H9 (cell line): ENCODE measurements at regions not wholly inside any gene's neighbourhood (a gene's known extent, or its start where the extent isn't known, plus 50 kb on each side); places are given as distances from the start of the nearest gene placed in this dataset.

Experiments
- DNase-seq: peaks from one replicate; pipeline ENCODE4 v3.0.0-alpha.2; 2017
- H2AFZ ChIP-seq: one replicate; pipeline ENCODE4 v1.6.1; 2013; ENCODE audit warnings: mild to moderate bottlenecking, low read length, control low read depth, moderate library complexity
- H2AK5ac ChIP-seq: 2 replicates; pipeline ENCODE4 v1.6.1; 2013; ENCODE audit warnings: low read length, control low read depth, mixed read lengths; ENCODE audit not compliant: insufficient read length
- H2BK120ac ChIP-seq: one replicate; pipeline ENCODE4 v1.6.1; 2013; ENCODE audit warnings: low read depth, mild to moderate bottlenecking, low read length, control low read depth, inconsistent platforms; ENCODE audit not compliant: poor library complexity, severe bottlenecking
- H2BK12ac ChIP-seq: 2 replicates; pipeline ENCODE4 v1.6.1; 2013; ENCODE audit warnings: low read length, control low read depth, mixed read lengths, low read depth; ENCODE audit not compliant: insufficient read length
- H2BK15ac ChIP-seq: 2 replicates; pipeline ENCODE4 v1.6.1; 2013; ENCODE audit warnings: low read depth, low read length, control low read depth
- H2BK20ac ChIP-seq: one replicate; pipeline ENCODE4 v1.6.1; 2013; ENCODE audit warnings: low read depth, mild to moderate bottlenecking, low read length, control low read depth, inconsistent platforms; ENCODE audit not compliant: poor library complexity, severe bottlenecking
- H2BK5ac ChIP-seq: 2 replicates; pipeline ENCODE4 v1.6.1; 2013; ENCODE audit warnings: low read length, control low read depth, mixed read lengths; ENCODE audit not compliant: insufficient read length
- H3K14ac ChIP-seq: 2 replicates; pipeline ENCODE4 v1.6.1; 2013; ENCODE audit warnings: low read length, control low read depth; ENCODE audit not compliant: insufficient read depth
- H3K18ac ChIP-seq: 2 replicates; pipeline ENCODE4 v1.6.1; 2013; ENCODE audit warnings: low read depth, mild to moderate bottlenecking, mixed read lengths, low read length, control low read depth; ENCODE audit not compliant: insufficient read length
- H3K23ac ChIP-seq: 2 replicates; pipeline ENCODE4 v1.6.1; 2013; ENCODE audit warnings: low read length, control low read depth, mixed read lengths, low read depth; ENCODE audit not compliant: insufficient read length
- H3K23me2 ChIP-seq: 2 replicates; pipeline ENCODE4 v1.6.1; 2013; ENCODE audit warnings: low read depth, mild to moderate bottlenecking, mixed read lengths, low read length, control low read depth; ENCODE audit not compliant: insufficient read length, poor library complexity, severe bottlenecking
- H3K27ac ChIP-seq: 2 replicates; pipeline ENCODE4 v1.5.1; 2013; ENCODE audit warnings: low read length, control low read depth, mixed read lengths, low read depth; ENCODE audit not compliant: insufficient read length
- H3K27me3 ChIP-seq: 2 replicates; pipeline ENCODE4 v1.6.1; 2013; ENCODE audit warnings: low read length, control low read depth, inconsistent platforms; ENCODE audit not compliant: insufficient read depth
- H3K4ac ChIP-seq: 2 replicates; pipeline ENCODE4 v1.6.1; 2013; ENCODE audit warnings: low read depth, mild to moderate bottlenecking, control low read depth, inconsistent platforms, low read length, moderate library complexity
- H3K4me1 ChIP-seq: 2 replicates; pipeline ENCODE4 v1.6.1; 2013; ENCODE audit warnings: low read length, control low read depth, inconsistent platforms; ENCODE audit not compliant: insufficient read depth
- H3K4me2 ChIP-seq: 2 replicates; pipeline ENCODE4 v1.6.1; 2013; ENCODE audit warnings: low read length, control low read depth, mixed read lengths; ENCODE audit not compliant: insufficient read length, insufficient read depth
- H3K56ac ChIP-seq: 2 replicates; pipeline ENCODE4 v1.6.1; 2013; ENCODE audit warnings: low read depth, mild to moderate bottlenecking, mixed read lengths, low read length, control low read depth; ENCODE audit not compliant: insufficient read length
- H3K79me1 ChIP-seq: 2 replicates; pipeline ENCODE4 v1.6.1; 2013; ENCODE audit warnings: low read depth, mild to moderate bottlenecking, moderate library complexity, low read length, control low read depth, inconsistent platforms; ENCODE audit not compliant: insufficient read depth, poor library complexity, severe bottlenecking
- H3K79me2 ChIP-seq: 2 replicates; pipeline ENCODE4 v1.6.1; 2013; ENCODE audit warnings: low read length, control low read depth, inconsistent platforms; ENCODE audit not compliant: insufficient read depth
- H3K9ac ChIP-seq: 2 replicates; pipeline ENCODE4 v1.6.1; 2013; ENCODE audit warnings: low read length, control low read depth, mixed read lengths; ENCODE audit not compliant: insufficient read length; ENCODE audit errors: extremely low read depth
- H3K9me3 ChIP-seq: one replicate; pipeline ENCODE4 v1.6.1; 2013; ENCODE audit warnings: low read depth, low read length, inconsistent platforms; ENCODE audit not compliant: control insufficient read depth
- H3T11ph ChIP-seq: one replicate; pipeline ENCODE4 v1.6.1; 2013; ENCODE audit warnings: mild to moderate bottlenecking, low read length, control low read depth, inconsistent platforms
- H4K20me1 ChIP-seq: one replicate; pipeline ENCODE4 v1.6.1; 2013; ENCODE audit not compliant: control insufficient read depth, insufficient read length, insufficient read depth
- H4K5ac ChIP-seq: 2 replicates; pipeline ENCODE4 v1.6.1; 2013; ENCODE audit warnings: low read depth, mild to moderate bottlenecking, mixed read lengths, low read length, control low read depth; ENCODE audit not compliant: insufficient read length
- H4K8ac ChIP-seq: replicated peaks from 2 replicates; pipeline ENCODE4 v1.6.1; 2013; ENCODE audit warnings: low read length, control low read depth, mixed read lengths, low read depth; ENCODE audit not compliant: insufficient read length
- H4K91ac ChIP-seq: 2 replicates; pipeline ENCODE4 v1.6.1; 2013; ENCODE audit warnings: low read depth, mild to moderate bottlenecking, moderate library complexity, mixed read lengths, low read length, control low read depth; ENCODE audit not compliant: insufficient read length
- H3K27ac Mint-ChIP-seq, 3 experiments: 2 replicates in 2 of 3; 3 replicates in 1 of 3; pipeline ENCODE4 v1.8.0; 2020 to 2021; ENCODE audit warnings: mixed read lengths in 3 of 3, mild to moderate bottlenecking in 1 of 3, moderate library complexity in 1 of 3
- H3K27me3 Mint-ChIP-seq: 2 replicates; pipeline ENCODE4 v1.8.0; 2021; ENCODE audit warnings: low read depth, mild to moderate bottlenecking, moderate library complexity, mixed read lengths
- H3K36me3 Mint-ChIP-seq, 3 experiments: 2 replicates in 2 of 3; 3 replicates in 1 of 3; pipeline ENCODE4 v1.8.0; 2020 to 2021; ENCODE audit warnings: low read depth in 3 of 3, mixed read lengths in 3 of 3; ENCODE audit not compliant: insufficient read depth in 1 of 3
- H3K4me1 Mint-ChIP-seq, 2 experiments: 2 replicates each; pipeline ENCODE4 v1.8.0; 2020; ENCODE audit warnings: mixed read lengths in 2 of 2
- H3K4me3 Mint-ChIP-seq, 2 experiments: 2 replicates in 1 of 2; 3 replicates in 1 of 2; pipeline ENCODE4 v1.8.0; 2020 to 2021; ENCODE audit warnings: mild to moderate bottlenecking in 2 of 2, mixed read lengths in 2 of 2, moderate library complexity in 1 of 2
- H3K9me3 Mint-ChIP-seq, 2 experiments: 2 replicates in 1 of 2; 3 replicates in 1 of 2; pipeline ENCODE4 v1.8.0; 2020; ENCODE audit warnings: mild to moderate bottlenecking in 2 of 2, mixed read lengths in 2 of 2, moderate library complexity in 1 of 2
- CTCF ChIP-seq: fragments of 200-600 bp; sonication (generic); conservative IDR thresholded peaks from 3 replicates; pipeline ENCODE4 v1.8.0; 2021; ENCODE audit warnings: antibody characterized with exemption, mild to moderate bottlenecking
- WGBS: extraction: QIAGEN DNeasy Blood & Tissue Kit; methylation state at CpG from one replicate; pipeline ENCODE4 v1.1.7; 2013; ENCODE audit warnings: missing lambda C conversion rate, low lambda C conversion rate, mixed read lengths; ENCODE audit not compliant: insufficient read length; ENCODE audit errors: extremely low coverage; 5-methylcytosine and 5-hydroxymethylcytosine counted together

- no CpG with 5 or more reads among the region's 15 CpGs for WGBS
- no peak for DNase-seq
- H3K27me3 Mint-ChIP-seq, result peaks cover 3% of the 10 kb centered on the region; the same call in 1 of the 2 replicates
These were observed 67.2 kb upstream of the CTBP2 start for GRCh38 chr10:125227546-125227945.

More at GRCh38 chr10:125227546-125227945, 67.2 kb upstream of the CTBP2 start:
- Mint-ChIP-seq H3K4me1 (peaks cover 24 to 27% of the 10 kb centered on the region in 2 experiments), H3K36me3 (no peaks in the 10 kb centered on the region; a peak in 1 of 7 replicates), H3K4me3 (no peak overlapping the region), H3K9me3 (no peaks in the 10 kb centered on the region), H3K27ac (no peak overlapping the region; a peak in 1 of 7 replicates)
- no peaks in the 10 kb centered on the region for H3K23me2 ChIP-seq
- no peak for TF ChIP-seq CTCF
- H2BK12ac ChIP-seq, result no peak overlapping the region
- H3K27ac ChIP-seq, result no peak overlapping the region
- no peak overlapping the region for H3K56ac ChIP-seq
- no peaks in the 10 kb centered on the region for H4K20me1 ChIP-seq
- H3K9me3 ChIP-seq, result no peaks in the 10 kb centered on the region
- no peak overlapping the region for H3K9ac ChIP-seq
- no peaks in the 10 kb centered on the region for H3K79me1 ChIP-seq
- no peaks in the 10 kb centered on the region for H3K27me3 ChIP-seq
- H4K8ac ChIP-seq, result no peak overlapping the region
- no peak overlapping the region for H2AK5ac ChIP-seq
- no peak overlapping the region for H2BK15ac ChIP-seq
- H4K5ac ChIP-seq, result no peak overlapping the region
- H2BK20ac ChIP-seq, result no peak overlapping the region
- H3K18ac ChIP-seq, result peak overlapping the region; percentile 1
- H3T11ph ChIP-seq, result no peak overlapping the region
- no peak overlapping the region for H3K14ac ChIP-seq
- H2BK120ac ChIP-seq, result no peak overlapping the region
- H3K4ac ChIP-seq, result no peak overlapping the region; the same call in 1 of the 2 replicates
- H4K91ac ChIP-seq, result no peak overlapping the region
- H3K4me1 ChIP-seq, result no peaks in the 10 kb centered on the region
- H3K4me2 ChIP-seq, result no peak overlapping the region
- no peaks in the 10 kb centered on the region for H3K79me2 ChIP-seq
- H2BK5ac ChIP-seq, result no peak overlapping the region
- H2AFZ ChIP-seq, result no peak overlapping the region
- H3K23ac ChIP-seq, result no peak overlapping the region
